ENCODE measurements at regions not wholly inside any gene's neighbourhood (a gene's known extent, or its start where the extent isn't known, plus 50 kb on each side); places are given as distances from the start of the nearest gene placed in this dataset.

GRCh38 chr14:62071039-62071438 lies 308.8 kb downstream of the SNAPC1 start:
- no peaks in the 10 kb centered on the region for H3K27me3 Mint-ChIP-seq (ENCODE audit: low read depth)
- H3K27ac Mint-ChIP-seq (ENCODE audit: unreplicated experiment) = no peak overlapping the region
- TF ChIP-seq, protein P1, sequence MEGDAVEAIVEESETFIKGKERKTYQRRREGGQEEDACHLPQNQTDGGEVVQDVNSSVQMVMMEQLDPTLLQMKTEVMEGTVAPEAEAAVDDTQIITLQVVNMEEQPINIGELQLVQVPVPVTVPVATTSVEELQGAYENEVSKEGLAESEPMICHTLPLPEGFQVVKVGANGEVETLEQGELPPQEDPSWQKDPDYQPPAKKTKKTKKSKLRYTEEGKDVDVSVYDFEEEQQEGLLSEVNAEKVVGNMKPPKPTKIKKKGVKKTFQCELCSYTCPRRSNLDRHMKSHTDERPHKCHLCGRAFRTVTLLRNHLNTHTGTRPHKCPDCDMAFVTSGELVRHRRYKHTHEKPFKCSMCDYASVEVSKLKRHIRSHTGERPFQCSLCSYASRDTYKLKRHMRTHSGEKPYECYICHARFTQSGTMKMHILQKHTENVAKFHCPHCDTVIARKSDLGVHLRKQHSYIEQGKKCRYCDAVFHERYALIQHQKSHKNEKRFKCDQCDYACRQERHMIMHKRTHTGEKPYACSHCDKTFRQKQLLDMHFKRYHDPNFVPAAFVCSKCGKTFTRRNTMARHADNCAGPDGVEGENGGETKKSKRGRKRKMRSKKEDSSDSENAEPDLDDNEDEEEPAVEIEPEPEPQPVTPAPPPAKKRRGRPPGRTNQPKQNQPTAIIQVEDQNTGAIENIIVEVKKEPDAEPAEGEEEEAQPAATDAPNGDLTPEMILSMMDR (conservative IDR thresholded peaks at IDR 0.05) = no peak
- no peak overlapping the region for H3K4me3 Mint-ChIP-seq
- peaks cover 4% of the 10 kb centered on the region for H3K9me3 Mint-ChIP-seq
- H3K4me1 Mint-ChIP-seq = peaks cover 7% of the 10 kb centered on the region
- H3K36me3 Mint-ChIP-seq (ENCODE audit: low read depth) = no peaks in the 10 kb centered on the region
- DNase-seq (ENCODE audit: low read depth, low spot score) = no peak

DNA sequence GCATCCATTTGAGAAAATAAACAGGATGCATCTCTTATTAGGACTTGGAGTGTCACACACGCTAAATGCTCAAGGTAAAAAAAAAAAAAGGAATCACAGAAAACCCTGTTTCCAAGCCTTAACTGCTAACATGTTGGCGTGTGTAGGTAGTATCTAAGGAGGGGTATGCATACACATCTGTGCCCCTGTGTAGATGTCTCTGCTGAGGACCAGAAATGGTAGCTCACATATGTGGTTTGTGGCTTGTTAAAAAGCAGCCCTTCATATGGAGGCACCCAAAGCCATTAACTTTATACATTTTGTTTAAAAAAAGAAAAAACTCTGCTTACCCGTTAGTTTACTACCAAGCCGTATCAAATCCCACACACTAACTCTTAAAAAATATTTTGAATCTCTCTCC lies 314.1 kb downstream of the SNAPC1 start:
- TF ChIP-seq, protein P1 (conservative IDR thresholded peaks at IDR 0.05) = no peak
- no peaks in the 10 kb centered on the region for H3K36me3 Mint-ChIP-seq (ENCODE audit: low read depth)
- peaks cover 11% of the 10 kb centered on the region for H3K4me1 Mint-ChIP-seq
- peaks cover 4% of the 10 kb centered on the region for H3K9me3 Mint-ChIP-seq
- H3K4me3 Mint-ChIP-seq = no peak overlapping the region
- no peaks in the 10 kb centered on the region for H3K27me3 Mint-ChIP-seq (ENCODE audit: low read depth)
- no peak for DNase-seq (ENCODE audit: low read depth, low spot score)
- H3K27ac Mint-ChIP-seq (ENCODE audit: unreplicated experiment) = no peak overlapping the region

GRCh38 chr14:62076825-62077605 lies 314.8 kb downstream of the SNAPC1 start:
- peaks cover 11% of the 10 kb centered on the region for H3K4me1 Mint-ChIP-seq
- no peak for DNase-seq (ENCODE audit: low read depth, low spot score)
- H3K27me3 Mint-ChIP-seq (ENCODE audit: low read depth) = no peaks in the 10 kb centered on the region
- no peak overlapping the region for H3K27ac Mint-ChIP-seq (ENCODE audit: unreplicated experiment)
- TF ChIP-seq, protein P1 (conservative IDR thresholded peaks at IDR 0.05) = no peak
- peaks cover 4% of the 10 kb centered on the region for H3K9me3 Mint-ChIP-seq
- H3K36me3 Mint-ChIP-seq (ENCODE audit: low read depth) = no peaks in the 10 kb centered on the region
- H3K4me3 Mint-ChIP-seq = no peak overlapping the region

DNA sequence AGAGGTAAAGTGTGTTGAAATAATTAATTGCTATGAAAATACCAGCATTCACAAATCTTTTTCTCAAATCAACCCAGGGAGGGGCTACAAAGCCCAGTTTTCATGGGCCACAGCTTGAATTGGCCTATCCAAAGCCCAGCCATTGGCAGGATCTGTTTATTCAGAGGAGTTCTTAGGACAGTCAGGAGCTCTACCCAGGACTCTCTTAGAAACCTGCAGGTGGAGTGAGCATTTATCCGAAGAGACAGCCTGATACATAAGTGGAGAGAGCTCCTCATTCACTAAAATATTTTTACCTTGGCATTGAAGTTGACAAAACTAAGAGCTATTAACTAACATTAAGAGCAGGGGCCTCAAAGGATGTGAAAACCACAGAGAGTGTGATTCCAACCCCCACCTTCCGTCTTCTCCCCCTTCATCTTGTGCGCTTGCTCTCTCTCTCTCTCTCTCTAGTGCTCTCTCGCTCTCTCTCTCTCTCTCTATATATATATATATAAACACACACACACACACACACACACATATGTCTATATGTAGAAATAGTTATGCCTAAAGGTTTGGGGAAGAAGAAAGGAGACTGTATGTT lies 315.5 kb downstream of the SNAPC1 start:
- DNase-seq (ENCODE audit: low read depth, low spot score) = no peak
- Mint-ChIP-seq H3K4me3 (no peak overlapping the region), H3K27ac (ENCODE audit: unreplicated experiment) (no peak overlapping the region), H3K4me1 (peaks cover 11% of the 10 kb centered on the region), H3K36me3 (ENCODE audit: low read depth) (no peaks in the 10 kb centered on the region), H3K27me3 (ENCODE audit: low read depth) (no peaks in the 10 kb centered on the region), H3K9me3 (peaks cover 4% of the 10 kb centered on the region)
- TF ChIP-seq, protein P1 (conservative IDR thresholded peaks at IDR 0.05) = no peak

DNA sequence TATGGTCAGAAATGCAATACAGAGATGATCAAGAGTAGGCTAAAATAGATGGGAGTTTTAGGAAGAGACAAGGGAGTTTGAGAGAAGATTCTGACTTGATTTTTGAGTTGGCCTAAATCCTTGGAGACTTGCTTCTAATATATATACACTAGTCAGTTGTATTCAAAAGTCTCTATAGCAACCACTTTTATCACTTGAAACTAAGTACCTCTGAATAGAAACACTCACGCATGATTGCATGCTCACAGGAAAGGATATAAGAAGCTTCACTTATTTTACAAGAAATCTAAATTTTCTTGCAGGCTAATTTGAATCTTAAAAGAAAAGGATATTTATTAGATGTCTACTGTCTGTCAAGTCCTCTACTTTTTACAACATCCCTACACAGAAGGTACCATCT lies 316.8 kb downstream of the SNAPC1 start:
- Mint-ChIP-seq H3K4me1 (peaks cover 11% of the 10 kb centered on the region), H3K4me3 (no peak overlapping the region), H3K9me3 (peaks cover 5% of the 10 kb centered on the region), H3K36me3 (ENCODE audit: low read depth) (no peaks in the 10 kb centered on the region), H3K27me3 (ENCODE audit: low read depth) (no peaks in the 10 kb centered on the region), H3K27ac (ENCODE audit: unreplicated experiment) (no peak overlapping the region)
- no peak for DNase-seq (ENCODE audit: low read depth, low spot score)
- TF ChIP-seq, protein P1 (conservative IDR thresholded peaks at IDR 0.05) = no peak

All from neural crest cell (in vitro differentiated cells).